PC-3 (cell line): ENCODE measurements at regions not wholly inside any gene's neighbourhood (a gene's known extent, or its start where the extent isn't known, plus 50 kb on each side); places are given as distances from the start of the nearest gene placed in this dataset.

Experiments used
- EZH2 ChIP-seq: fragments of 300-600 bp; sonication (generic); IDR thresholded peaks from one replicate; pipeline ENCODE4 v1.6.1; 2017; ENCODE audit warnings: antibody characterized with exemption, mild to moderate bottlenecking, low read length; ENCODE audit not compliant: unreplicated experiment
- EZH2phosphoT487 ChIP-seq: fragments of 300-600 bp; sonication (generic); IDR thresholded peaks from 2 replicates; pipeline ENCODE4 v1.6.1; 2018; ENCODE audit warnings: mild to moderate bottlenecking, antibody characterized with exemption, low read length, borderline replicate concordance
- TF ChIP-seq, protein P1 (sequence below): fragments of 300-600 bp; sonication (generic); conservative IDR thresholded peaks from 2 replicates; pipeline ENCODE4 v1.5.1; 2017; ENCODE audit warnings: antibody characterized with exemption, low read depth, mild to moderate bottlenecking, low read length

DNA sequence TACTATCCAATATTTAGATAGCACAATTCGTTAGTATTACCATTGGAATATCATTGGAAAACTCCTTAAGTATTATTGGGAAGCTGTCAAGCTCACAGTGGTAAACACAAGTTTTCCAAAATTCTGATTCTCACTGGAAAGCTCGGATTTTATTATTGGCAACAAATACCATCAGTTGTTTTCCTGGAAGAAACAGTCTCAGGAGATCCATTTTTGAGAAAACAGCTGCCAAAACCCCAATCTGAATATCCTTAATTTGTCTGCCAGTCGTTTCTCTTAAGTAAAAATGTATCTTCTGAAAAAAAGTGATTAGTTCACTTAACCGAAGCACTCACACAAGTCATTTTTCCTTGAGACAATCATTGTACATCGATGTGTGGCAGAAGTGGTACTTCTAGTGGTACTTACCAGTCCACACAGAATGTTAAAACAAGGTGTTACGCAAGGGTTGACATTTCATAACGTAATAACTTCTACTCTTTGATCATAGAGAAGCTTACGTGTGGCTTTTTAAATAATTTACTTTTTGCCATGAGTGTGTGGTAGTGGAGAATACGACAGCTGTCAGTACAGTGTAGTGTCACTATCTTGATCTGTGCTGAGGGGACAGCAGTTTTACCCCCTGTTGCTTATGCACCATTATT, 74.9 kb downstream of the FAM43A start:
- TF ChIP-seq, protein P1, sequence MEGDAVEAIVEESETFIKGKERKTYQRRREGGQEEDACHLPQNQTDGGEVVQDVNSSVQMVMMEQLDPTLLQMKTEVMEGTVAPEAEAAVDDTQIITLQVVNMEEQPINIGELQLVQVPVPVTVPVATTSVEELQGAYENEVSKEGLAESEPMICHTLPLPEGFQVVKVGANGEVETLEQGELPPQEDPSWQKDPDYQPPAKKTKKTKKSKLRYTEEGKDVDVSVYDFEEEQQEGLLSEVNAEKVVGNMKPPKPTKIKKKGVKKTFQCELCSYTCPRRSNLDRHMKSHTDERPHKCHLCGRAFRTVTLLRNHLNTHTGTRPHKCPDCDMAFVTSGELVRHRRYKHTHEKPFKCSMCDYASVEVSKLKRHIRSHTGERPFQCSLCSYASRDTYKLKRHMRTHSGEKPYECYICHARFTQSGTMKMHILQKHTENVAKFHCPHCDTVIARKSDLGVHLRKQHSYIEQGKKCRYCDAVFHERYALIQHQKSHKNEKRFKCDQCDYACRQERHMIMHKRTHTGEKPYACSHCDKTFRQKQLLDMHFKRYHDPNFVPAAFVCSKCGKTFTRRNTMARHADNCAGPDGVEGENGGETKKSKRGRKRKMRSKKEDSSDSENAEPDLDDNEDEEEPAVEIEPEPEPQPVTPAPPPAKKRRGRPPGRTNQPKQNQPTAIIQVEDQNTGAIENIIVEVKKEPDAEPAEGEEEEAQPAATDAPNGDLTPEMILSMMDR, result no peak
- TF ChIP-seq EZH2phosphoT487 (no peak), EZH2 (no peak)
